Right atrium auricular region (tissue), 2 donors: ENCODE measurements at regions not wholly inside any gene's neighbourhood (a gene's known extent, or its start where the extent isn't known, plus 50 kb on each side); places are given as distances from the start of the nearest gene placed in this dataset.

Experiments
- DNase-seq: peaks from one replicate; pipeline ENCODE4 v3.0.0-alpha.2; 2019; ENCODE audit warnings: low spot score
- H3K27ac ChIP-seq, 2 donors: fragments of 200-600 bp; sonication (generic); 1 replicate in 1 of 2; 2 replicates in 1 of 2; pipeline ENCODE4 v1.5.1; 2016 to 2019
- H3K27me3 ChIP-seq, 2 donors: fragments of 200-600 bp; sonication (generic); one replicate each; pipeline versions ENCODE4 v1.5.1 to v1.6.0; 2017 to 2019
- H3K36me3 ChIP-seq: fragments of 200-600 bp; sonication (generic); one replicate; pipeline ENCODE4 v1.5.1; 2016
- H3K4me1 ChIP-seq, 2 donors: fragments of 200-600 bp; sonication (generic); one replicate each; pipeline versions ENCODE4 v1.5.1 to v1.6.0; 2017 to 2019
- H3K4me3 ChIP-seq, 2 donors: fragments of 200-600 bp; sonication (generic); 1 replicate in 1 of 2; 2 replicates in 1 of 2; pipeline ENCODE4 v1.5.1; 2017 to 2019; ENCODE audit warnings: mild to moderate bottlenecking in 1 of 2, moderate library complexity in 1 of 2
- H3K9me3 ChIP-seq, 2 donors: fragments of 200-600 bp; sonication (generic); one replicate each; pipeline ENCODE4 v1.5.1; 2019
- TF ChIP-seq, protein P1 (sequence below), 2 donors: fragments of 200-600 bp; sonication (generic); IDR thresholded peaks; one replicate each; pipeline ENCODE4 v1.5.1; 2019; ENCODE audit warnings: antibody characterized with exemption in 2 of 2

DNA sequence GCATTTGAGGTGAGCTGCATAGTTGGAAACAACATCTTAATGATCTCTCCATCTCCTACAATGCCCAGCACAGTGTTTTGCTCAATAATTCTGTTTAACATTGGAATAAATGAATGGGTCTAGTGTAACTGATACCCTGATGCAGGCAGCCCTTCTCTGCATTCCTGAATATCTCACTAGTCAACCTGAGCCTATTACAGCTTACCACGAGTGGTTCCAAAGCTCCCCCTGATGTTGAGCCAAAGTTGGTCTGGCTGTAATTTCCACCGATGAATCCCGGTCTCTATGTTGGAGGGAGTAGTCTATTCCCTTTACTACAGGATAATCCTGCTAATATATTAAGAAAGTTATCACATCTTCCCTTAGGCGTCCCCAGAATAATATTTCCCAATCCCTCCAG, 63.8 kb downstream of the ZBTB18 start:
- Histone ChIP-seq H3K27ac (no peak overlapping the region), H3K4me1 (no peaks in the 10 kb centered on the region), H3K4me3 (no peak overlapping the region), H3K9me3 (no peaks in the 10 kb centered on the region), H3K27me3 (peaks cover 0 to 4% of the 10 kb centered on the region in 2 donors), H3K36me3 (no peaks in the 10 kb centered on the region)
- TF ChIP-seq, protein P1, sequence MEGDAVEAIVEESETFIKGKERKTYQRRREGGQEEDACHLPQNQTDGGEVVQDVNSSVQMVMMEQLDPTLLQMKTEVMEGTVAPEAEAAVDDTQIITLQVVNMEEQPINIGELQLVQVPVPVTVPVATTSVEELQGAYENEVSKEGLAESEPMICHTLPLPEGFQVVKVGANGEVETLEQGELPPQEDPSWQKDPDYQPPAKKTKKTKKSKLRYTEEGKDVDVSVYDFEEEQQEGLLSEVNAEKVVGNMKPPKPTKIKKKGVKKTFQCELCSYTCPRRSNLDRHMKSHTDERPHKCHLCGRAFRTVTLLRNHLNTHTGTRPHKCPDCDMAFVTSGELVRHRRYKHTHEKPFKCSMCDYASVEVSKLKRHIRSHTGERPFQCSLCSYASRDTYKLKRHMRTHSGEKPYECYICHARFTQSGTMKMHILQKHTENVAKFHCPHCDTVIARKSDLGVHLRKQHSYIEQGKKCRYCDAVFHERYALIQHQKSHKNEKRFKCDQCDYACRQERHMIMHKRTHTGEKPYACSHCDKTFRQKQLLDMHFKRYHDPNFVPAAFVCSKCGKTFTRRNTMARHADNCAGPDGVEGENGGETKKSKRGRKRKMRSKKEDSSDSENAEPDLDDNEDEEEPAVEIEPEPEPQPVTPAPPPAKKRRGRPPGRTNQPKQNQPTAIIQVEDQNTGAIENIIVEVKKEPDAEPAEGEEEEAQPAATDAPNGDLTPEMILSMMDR (IDR thresholded peaks at IDR 0.05) = no peak
- DNase-seq = no peak

DNA sequence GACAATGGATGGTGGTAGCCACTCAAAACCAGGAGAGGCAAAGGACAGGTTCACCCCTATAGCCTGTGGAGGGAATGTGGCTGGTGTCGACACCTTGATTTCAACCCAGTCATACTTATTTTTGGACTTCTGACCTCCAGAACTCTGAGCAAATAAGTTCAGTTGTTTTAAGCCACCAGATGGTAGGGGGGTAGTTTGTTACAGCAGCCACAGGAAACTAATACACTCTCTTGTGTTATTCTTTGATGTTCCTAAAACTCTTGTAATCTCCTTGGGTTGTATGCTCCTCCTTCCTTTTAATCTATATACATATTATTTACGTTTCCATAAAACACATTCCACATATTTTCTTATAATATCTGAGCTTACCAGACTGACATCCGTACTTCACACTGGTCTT, 65.9 kb downstream of the ZBTB18 start:
- no peaks in the 10 kb centered on the region for H3K4me1 ChIP-seq

DNA sequence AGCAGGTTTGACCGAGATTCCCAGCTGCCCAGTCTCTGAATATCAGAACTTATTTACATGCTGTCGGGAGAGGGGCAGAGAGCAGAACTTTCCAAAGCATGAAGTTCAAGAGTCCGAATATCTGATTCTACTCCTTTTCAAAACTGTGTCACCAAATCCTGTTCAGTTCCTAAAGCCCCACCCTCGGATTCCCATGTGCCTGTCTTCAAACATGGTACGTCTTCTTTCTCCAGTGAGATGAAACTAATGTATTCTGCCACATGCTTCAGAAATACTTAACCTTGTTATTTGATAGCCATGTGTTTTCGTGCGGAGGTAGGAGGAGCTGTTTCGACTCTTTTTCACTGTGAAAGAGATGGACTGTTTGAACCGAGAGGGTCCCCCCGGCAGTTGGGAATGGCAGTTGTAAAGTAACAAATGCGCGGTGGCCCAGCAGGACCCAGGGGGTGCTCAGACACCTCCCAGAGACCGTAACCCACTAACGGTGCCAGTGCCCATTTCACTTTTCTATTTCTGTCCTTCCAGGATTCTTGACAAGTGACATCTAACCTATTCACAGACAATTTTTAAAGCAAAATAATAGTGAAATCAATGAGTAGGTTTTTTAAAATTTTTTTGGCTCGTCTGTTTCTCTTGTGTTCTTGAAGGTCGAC, 67.2 kb downstream of the ZBTB18 start:
- H3K36me3 ChIP-seq = no peaks in the 10 kb centered on the region
- H3K4me3 ChIP-seq = no peak overlapping the region
- H3K27ac ChIP-seq = no peak overlapping the region
- no peaks in the 10 kb centered on the region for H3K9me3 ChIP-seq
- no peak for DNase-seq
- TF ChIP-seq, protein P1 (IDR thresholded peaks at IDR 0.05) = no peak
- no peaks in the 10 kb centered on the region for H3K4me1 ChIP-seq
- peaks cover 0 to 4% of the 10 kb centered on the region in 2 donors for H3K27me3 ChIP-seq

More for the DNA sequence above, 65.9 kb downstream of the ZBTB18 start:
- TF ChIP-seq, protein P1 (IDR thresholded peaks at IDR 0.05) = no peak
- Histone ChIP-seq H3K9me3 (no peaks in the 10 kb centered on the region), H3K36me3 (no peaks in the 10 kb centered on the region), H3K27ac (no peak overlapping the region), H3K4me3 (no peak overlapping the region), H3K27me3 (peaks cover 0 to 4% of the 10 kb centered on the region in 2 donors)
- no peak for DNase-seq

DNA sequence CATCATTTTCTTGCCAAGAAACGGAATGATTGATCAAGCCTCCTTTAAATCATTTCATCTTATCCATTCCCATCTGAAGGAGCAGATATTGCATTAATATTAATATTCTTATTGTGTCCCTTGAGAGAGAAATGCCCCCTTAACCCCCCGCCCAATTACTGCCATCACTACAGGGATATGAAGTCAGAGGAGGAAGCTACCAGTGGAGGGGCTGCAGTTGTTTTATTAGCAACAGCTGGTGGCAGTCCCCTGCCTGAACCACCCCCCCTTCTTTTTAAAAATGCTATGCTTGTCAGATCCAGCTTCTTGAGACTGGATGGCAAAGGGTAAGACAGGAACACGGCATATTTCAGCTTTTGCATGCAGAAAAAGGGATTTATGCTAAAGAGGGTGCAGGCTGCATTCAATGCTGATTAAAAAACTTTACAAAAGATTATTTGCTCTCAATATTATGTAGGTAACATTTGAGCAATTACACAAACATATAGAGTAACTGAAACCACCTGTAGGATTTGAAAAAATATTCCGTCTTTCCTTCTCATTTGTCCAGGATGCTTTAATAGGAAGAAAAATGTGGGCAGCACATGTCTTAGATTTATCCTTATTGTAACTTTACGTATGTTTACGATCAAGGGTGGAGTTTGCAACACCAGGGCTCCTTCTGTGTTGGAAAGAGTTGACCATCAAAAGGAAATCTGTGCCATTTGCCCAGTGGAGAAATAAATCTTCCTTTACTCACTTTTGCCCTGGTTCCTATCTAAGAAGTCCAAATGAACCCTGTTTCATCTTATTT, 77.7 kb downstream of the ZBTB18 start:
- no peak overlapping the region for H3K4me3 ChIP-seq
- peaks cover 0 to 10% of the 10 kb centered on the region in 2 donors for H3K9me3 ChIP-seq
- H3K36me3 ChIP-seq = no peaks in the 10 kb centered on the region
- no peak overlapping the region for H3K27ac ChIP-seq
- no peaks in the 10 kb centered on the region for H3K4me1 ChIP-seq
- H3K27me3 ChIP-seq = no peaks in the 10 kb centered on the region
- no peak for DNase-seq
- TF ChIP-seq, protein P1 (IDR thresholded peaks at IDR 0.05) = no peak

DNA sequence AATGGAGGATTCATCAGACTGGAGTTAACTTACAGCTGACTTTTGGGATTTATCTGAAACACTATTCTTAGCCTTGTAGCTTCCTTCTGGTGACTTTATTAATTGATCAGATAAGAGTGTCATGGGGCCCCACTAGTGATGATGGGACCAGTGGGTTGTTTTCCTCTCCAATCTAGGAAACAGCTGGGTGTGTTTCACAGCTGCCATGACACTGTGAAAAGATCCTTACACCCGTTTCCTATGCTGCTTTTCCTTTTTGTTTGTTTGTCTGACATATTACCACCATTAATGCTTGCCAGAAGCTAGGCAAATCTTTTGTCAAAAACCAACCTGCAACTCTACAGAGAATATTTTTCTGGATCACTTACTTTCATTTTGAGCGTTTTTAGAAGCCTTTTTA, 86.2 kb downstream of the ZBTB18 start:
- Histone ChIP-seq H3K9me3 (no peaks in the 10 kb centered on the region), H3K4me1 (peaks cover 0 to 5% of the 10 kb centered on the region in 2 donors), H3K4me3 (no peak overlapping the region), H3K27ac (no peak overlapping the region), H3K36me3 (no peaks in the 10 kb centered on the region), H3K27me3 (no peaks in the 10 kb centered on the region)
- TF ChIP-seq, protein P1 (IDR thresholded peaks at IDR 0.05) = no peak
- DNase-seq = no peak
